Limb (tissue), 2 donors: ENCODE measurements at regions not wholly inside any gene's neighbourhood (a gene's known extent, or its start where the extent isn't known, plus 50 kb on each side); places are given as distances from the start of the nearest gene placed in this dataset.

ENCODE experiments used
- DNase-seq, 2 donors: peaks; one replicate each; pipeline ENCODE4 v3.0.0-alpha.2; 2016; ENCODE audit errors: extremely low spot score in 2 of 2

DNA sequence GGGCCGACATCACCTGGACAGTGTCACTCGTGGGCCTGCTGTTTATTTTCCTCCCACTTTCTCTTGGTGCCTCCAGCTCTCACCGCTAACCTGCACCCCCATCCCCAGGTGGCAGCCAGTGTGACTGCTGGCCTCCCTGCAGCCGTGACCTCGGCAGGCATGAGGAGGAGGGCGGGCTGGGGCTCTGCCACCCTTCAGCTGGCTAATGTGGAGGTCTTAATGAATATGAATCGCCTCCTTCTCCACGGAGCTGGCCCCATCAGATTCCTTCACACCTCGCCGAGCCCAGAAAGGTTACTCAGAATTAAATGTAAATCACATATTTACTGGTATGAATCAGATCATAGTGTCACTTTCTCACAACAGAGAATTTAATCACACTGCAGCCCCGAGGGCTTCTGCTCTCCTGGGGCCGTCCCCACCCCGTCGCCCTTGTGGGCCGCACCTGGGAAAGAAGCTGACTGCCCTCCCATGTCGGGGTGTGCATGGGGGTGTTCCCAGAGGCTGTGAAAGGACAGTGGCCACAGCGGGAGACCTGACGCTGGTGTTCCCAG, 171.1 kb upstream of the TLE3 start:
- DNase-seq, result no peak

DNA sequence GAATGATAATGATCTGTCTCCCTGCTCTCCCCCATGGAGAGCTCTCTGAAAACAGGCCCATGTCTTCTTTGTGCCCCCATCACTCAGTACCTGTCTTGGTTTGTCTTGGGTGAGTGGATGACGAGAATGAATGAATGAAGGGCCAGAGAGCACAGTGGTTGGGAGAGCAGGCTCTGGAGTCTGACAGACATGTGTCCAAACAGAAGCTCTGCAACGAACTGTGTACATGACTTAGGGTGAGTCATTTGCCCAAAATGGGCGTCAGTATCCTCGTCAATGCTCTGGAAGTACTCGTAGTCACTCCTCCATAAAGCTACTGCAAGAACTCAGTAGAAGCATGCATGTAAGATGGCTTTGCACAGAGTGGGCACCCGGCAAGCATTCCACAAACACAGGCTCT, 170.2 kb upstream of the TLE3 start:
- DNase-seq, result no peak

DNA sequence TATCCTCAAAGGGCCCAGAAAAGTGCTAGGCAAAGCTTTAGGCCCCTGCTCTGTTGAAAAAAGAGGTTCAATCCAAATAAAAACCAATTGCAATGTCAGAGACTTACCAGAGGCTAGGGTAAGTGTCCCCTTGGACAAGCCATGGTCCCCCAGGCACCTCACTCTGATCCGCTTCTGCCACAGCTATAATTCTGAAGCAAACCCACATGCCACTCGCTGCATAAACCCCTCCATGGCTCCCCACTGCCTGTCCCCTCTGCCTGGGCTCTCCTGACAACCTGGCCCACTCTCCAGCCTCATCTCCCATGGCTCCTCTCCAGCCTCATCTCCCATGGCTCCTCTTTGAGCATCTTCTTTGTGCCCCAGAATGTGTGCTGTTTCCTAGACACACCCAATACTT, 169.6 kb upstream of the TLE3 start:
- DNase-seq, result no peak

DNA sequence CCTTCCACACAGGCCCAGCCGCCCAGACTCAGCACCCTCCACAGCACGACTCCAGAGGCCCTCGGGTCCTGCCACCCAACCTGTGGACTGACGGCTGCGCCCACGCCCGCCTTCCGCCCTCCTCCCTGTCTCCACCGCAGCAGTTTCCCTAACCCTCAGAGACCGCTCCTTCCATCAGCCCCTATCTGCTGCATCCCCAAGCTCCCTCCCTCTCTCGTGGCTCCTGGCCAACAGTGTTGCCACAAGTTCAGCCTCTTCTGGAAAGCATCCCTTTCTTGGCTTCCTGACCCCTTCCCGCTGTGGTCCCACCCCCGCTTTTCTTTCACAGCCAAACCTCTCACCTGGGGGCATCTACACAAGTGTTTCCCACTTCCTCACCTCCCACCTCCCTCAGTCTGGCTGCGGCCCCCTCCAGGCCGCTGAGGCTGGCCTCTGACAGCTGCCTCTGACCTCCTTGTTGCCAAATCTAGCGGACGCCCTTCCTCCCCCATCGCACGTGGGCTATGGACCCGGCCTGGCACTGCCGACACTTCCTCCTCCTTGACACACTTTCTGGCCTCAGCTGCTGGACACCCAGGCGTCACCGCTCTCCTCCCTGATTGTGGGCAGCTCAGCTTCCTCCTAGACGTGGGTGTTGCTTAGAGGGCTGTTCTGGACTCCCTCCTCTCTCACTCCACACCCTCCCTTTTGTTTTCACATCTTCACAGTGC, 168.8 kb upstream of the TLE3 start:
- DNase-seq, result peak in 1 of 2 donors; percentile 66

DNA sequence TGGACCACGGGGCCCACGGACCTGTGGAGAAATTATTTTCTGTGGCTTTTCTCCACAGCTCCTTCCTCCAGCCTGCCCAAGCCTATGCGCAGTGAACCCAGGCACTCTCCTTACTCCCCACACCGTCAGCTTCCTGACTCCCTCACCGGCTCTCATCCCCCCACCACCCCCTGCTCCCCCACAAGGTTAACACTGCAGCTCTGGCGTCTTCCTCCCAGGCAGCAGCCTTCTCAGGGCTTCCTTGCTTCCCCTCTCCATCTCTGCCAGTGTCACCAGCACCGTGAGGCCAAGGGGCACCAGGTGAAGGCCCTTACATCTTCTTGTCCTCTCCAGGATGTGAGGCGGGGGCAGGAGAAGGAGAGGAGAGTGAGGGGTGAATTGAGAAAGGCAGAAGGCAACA, 168.3 kb upstream of the TLE3 start:
- no peak for DNase-seq

DNA sequence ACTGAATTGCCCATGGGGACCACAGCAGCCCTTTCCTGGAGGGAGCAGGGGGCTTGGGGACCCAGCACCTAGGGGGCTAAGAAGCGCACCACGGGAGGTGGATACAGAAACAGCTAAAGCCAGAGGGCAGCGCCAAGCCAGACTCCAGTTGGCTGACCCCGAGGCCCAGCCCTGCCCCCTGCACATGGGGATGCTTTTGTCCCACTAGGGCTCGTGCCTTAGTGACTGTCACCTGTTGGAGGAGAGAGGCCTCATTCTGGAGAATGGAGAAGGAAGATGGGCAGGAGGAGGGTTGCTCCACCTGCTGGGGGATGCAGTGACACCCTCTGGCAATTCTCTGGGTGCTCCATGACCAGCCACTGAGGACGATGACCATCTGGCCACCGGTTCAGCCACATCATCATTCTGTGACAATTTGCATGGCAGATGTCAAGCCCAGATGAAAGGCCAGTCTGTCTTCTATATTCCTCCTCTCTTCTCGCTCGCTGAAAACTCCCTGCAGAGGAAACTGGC, 167.8 kb upstream of the TLE3 start:
- no peak for DNase-seq

DNA sequence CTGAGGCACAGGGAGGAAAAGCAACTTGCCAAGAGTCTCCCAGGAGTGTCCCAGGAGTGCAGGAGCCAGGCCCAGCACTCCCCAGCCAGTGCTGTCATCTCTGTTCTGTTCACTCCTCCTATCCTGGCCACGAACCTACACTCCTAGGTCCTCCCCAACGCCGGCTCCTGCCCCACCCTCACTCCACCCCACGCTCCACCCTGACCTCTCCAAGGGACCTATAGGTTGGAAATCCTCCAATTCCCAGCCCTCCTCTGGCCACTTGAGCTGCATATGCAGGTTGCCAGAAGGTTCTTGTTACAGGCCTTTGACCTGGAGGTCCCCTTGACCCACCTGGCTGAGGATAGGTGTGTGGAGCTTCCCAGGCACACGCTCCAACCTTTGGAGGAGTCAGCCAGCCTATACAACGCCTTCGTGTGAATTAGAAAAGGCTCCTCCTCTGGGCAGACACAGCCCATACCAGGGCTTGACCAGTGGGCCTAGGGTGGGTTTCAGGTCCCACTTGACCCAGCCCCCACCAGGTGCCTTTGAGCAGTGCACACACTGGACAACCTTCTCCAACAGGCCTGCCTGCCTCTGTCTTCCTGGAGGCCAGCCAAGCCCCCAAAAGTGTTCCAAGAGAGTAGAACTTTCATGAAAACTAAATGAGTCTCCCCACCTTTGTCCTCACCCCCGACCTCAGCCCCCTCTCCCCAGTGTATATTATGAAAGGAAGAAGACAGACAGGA, 167.2 kb upstream of the TLE3 start:
- no peak for DNase-seq

DNA sequence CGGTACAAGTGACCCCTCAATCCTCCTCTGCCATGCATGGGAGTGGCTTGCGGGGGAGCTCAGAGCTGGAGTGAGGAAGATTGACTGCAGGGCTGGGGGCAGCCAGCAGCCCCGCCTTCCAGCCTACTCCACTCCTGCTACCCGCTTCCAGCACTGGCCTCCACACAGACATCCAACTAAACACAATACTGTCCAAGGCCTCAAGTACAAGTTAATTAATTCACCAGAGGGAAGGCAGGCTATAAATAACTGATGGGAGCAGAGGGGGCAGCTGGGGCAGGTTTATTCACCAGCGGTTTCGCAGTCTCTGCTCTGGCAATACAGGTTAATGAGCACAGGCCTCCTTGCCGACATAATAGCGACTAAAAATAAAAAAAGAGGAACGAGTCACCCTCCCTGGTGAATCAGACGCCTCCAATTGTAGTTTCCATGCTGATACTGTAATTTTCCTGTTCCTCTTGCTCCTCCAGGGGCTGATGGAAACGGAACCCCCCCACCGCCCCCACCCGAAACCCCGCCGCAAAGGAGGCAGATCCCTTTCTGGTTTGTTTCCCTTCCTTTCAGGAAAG, 166.4 kb upstream of the TLE3 start:
- peak; percentile 44 to 58 for DNase-seq

DNA sequence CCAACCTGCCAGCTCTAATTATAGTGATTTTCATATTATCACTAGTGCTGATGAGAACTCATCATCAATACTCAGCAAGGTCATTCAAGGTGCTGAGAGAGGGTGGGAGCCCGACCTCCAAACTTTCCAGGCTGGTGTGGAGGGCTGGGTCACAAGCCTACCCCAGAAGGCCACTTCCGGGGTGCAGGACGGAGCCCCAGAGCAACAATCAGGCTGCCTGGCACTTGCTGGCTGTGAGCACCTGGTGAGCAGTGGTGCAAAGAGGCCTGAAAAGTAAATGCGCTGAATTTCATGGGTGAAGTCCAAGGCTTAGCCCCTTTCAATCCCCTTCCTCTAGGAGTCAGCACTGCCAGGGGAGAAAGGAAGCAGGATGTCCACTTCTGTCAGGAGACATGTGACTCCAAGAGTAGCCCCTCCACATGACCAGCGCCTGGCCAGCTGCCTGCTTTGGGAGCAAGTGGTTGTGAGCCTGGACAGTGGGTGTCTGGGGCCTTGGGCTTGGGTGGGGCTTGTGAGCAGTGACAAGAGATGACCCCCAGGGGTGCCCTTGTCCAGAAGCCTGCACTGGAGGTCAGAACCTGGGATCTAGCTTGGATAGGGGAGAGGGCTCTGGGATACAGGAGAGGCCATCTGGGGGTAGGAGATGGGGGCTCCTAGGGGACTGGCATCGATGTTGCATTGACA, 165.0 kb upstream of the TLE3 start:
- no peak for DNase-seq

DNA sequence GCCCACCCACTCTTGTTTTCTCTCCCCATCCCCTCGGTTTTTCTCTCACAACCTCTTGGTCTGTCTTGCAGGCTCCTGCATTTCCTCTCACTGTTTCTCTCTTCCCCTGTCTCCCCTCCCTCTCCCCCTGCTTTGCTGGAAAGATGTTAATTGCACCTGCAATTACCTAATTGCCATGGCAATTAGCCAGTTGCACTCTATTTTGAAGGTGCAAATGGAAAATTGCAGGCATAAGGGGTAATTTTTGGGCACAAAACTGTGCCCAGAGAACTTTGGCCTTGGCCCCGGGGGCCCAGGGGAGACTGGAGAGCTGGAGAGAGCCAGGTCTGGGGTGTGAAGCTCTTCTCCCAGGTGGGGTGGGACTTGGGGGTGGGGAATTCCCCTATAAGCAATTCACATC, 164.5 kb upstream of the TLE3 start:
- DNase-seq, result no peak

DNA sequence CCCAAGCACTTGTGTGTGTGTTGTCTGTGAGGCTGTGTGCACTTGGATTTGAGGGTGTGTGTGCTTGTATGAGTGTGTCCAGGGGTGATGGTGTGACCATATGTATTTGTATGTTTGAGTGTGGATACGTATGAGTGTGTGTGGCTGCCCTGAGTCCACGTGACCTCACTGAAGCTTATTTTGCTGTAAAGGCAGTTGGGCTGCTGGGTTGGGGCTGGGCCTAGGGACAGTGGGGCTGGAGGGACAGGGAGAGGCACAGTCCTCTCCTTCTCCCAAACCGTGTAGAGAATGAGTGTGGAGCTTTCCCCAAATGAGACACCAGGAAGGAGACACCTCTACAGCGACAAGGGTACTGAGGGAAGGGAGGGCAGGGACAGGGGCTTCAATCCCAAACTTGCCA, 163.4 kb upstream of the TLE3 start:
- no peak for DNase-seq

DNA sequence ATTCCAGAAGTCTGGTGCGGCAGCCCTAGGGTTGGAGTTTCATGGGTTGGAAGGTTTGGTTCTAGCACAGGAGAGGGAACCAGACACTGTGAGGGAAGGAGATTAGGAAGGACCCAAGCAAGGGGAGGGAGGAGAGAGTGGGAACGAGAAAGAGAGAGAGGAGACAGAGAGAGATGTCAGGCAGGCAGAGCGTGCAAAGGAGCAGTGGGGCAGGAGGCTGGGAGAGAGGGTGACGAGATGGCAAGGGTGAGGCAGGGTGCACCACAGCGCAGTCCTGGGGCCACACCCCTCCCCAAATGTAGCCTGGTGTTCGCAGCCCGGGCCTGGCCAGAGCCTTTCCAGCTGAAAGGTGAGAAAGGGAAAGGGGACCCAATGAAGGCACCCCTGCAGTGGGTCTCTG, 162.9 kb upstream of the TLE3 start:
- no peak for DNase-seq

DNA sequence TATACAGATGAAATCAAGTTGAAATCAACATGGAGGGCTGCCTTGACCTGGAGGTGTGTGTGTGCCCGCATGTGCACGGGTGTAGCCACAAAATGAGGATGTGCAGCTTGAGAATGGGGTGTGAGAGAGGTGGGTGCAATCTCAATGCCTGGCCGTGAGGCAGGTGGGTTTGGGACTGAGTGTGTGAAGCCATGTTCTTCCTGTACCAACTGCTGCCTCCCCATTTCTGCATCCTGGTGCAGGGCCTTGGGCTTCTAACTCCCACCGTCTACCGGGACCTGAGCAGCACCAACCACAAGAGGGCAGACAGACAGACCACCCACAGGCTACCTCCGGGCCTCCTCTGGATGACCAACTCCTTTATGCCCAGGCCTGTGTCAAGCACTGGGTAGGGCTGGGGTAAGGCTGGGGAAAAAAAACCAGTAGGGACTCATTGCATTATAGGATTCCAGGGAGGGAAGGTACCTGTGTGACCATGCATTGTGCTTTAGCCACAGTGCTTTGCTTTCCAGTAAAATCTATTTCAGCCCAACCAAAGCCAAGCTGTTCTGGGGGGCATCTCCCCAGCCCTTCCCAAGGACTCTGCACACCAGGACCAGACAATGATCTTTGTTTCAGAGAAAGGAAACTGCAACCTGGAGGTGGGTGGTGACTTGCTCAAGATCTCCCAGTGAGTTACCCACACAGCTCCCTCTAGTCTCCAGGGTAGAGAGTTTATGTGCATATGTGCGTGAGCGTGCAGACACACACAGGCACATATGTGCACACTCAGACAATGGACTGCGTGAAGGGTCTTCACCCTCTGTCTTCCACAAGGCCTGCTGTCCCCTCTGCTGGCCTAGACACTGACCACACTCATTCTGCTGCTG, 162.2 kb upstream of the TLE3 start:
- no peak for DNase-seq

DNA sequence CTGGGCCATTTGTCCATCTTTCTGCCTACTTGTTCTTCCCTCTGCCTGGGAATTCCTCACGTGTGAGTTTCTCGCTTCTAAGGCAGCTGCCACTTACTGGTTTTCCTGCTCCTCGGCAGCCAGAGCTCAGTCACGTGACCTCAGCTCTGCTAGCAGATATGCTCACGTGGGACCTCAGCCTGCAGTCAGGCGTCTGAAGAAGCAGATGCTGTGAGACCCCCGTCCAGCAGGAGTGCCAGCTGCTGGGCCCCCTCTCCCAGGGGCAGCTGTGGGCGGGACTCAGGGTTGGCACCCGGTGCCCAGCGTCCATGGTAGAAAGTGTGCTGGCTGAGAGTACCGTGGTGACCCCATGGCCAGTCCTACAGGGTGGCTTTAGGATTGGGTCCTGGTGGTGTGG, 161.3 kb upstream of the TLE3 start:
- peak; percentile 79 to 86 for DNase-seq

DNA sequence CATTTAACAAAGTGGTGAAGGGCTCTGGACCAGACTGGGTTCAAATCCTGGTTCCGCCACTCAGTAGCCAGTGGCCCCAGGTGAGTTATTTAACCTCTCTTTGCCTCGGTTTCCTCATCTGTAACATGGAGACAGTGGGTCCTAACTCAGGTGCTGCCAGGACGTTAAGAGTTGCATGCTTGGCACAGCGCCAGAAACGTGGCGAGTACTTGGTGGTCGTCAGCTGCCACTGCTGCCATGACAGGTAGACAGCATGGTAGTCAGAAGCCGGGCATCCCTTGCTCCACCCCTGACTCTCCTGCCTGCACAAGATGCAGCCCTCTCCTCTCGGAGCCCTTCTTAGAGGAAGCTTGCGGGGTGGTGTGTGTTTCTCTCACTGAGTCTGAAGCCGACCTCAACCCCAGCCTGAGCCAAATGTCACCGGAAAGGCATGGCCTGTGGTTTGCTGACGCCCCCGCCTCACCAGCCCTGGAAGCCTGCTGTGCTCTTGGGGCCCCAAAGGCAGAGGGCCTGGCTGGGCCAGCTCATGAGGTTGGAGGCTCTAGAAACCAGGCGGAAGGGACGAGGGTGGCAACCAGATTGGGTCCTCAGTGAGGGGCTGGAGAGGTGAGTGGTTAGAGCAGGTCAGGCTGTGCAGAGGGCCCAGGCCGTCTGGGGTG, 160.8 kb upstream of the TLE3 start:
- DNase-seq, result no peak

DNA sequence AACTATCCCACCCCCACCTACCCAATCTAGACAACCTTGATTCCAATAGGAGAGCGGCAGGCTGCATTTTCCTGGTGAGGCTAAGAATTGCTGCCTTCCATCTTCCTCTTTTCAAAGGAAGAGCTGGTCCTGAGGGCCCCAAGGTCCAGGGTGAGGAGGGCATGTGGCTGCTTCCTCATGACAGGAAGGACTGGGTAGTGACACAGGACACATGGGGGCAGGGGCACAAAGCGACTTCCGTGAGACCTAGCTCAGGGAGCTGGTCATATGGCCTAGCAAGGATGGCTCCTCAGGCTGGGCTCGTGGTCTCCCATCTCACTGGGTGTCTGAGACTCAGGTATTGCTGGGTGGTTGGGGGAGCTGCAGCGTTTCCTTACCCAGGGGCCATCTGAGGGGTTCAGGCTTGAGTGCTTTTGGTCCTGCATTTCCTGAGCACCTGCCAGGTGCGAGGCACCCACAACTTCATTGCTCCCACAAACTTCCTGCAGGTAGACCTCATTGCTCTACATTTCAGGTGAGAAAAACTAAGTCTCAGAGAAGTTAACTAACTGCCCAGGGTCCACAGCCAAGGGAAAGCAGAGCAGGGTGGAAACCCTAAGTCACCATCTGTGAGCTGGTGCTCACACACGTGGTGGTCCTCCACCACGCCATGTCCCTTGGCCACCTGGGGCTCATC, 160.0 kb upstream of the TLE3 start:
- no peak for DNase-seq

DNA sequence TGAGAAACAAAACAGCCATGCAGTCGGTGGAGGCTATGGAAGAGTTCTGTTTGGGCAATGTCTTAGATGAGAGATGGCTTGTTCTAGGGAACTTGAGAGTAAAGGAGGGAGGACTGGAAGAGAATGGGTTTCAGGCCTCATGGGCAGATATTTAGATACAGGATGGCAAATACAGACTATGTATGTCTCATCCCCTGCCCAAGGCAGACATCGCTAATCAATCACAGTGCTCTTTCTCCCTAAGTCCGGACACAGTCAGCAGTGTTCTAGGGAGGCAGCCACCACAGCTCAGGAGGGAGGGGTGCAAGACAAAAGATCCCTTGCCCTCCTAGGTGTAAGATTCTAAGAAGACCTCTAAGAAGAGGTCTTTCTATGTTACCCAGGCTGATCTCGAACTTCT, 159.3 kb upstream of the TLE3 start:
- no peak for DNase-seq

DNA sequence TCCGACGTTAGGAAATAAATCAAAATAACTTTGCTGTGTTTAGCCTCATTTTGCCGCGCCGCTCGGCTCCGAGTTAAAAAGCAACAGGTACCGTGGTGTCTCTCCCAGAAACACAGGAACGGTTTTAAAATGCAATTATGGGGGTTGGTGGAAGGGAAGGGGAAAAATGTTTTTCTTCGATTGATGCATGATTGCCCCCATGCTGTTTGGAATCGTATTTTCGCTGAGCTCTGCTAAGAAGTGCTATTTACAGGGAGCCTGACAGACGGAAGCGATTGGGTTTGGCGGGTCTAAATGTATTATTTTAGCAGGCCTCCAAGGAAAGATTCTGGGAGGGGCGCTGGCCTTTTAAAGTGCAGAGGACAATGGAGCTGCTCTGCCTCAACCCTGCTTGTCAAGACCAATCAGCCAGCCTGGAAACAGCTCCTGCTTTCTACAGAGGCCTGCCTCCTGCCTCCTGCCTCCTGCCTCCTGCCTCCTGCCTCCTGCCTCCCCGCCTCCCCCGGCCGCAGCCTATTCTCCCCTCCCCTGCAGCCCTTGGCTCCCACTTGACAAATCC, 156.7 kb upstream of the TLE3 start:
- peak in 1 of 2 donors; percentile 53 for DNase-seq

DNA sequence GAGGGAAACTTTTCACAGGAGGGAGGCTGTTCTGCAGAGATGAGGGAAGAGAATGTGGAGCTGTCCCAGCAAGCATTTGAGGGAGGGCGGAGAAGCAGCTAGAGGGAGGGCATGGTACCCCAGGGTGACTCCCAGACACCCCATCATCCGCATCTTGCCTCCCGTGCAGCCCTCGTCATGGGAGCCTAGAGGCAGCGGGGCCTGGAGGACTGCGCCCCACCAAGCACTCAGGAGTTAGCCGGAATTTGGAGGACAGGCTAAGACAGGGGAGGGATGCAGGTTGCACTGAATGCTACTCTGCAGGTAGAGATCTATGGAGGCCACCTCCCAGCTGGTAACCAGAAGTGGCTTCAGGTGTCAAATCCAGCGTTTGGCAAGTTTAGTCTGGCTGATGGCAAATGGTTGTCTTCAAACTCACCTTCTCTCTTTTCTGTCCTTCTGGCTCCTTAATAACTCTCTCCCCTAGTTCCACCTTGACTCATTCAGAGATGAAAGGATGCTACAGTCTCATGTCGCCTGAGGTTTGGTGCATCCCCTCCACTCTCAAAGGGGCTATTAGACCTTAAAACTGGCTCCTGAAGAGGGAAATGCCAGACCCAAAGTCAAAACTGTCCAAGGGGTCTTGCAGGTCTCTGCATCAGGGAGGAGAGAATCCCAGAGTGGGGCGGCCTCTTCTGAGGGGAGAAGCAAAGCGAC, 155.9 kb upstream of the TLE3 start:
- DNase-seq, result no peak
